A673 (cell line): ENCODE measurements at regions not wholly inside any gene's neighbourhood (a gene's known extent, or its start where the extent isn't known, plus 50 kb on each side); places are given as distances from the start of the nearest gene placed in this dataset.
"Not testable (repeated sequence)": the region's sequence is repeated elsewhere in the genome, so short reads cannot be mapped to it uniquely, and the experiment has no call there.

Source experiments
- BruUV-seq: library from RNA; stranded (reverse); fragments of 400-500 nt; replicated peaks from 2 replicates; lab custom pipeline; 2021; lab: Mats Ljungman, UMichigan
- CTCF ChIA-PET: fragments of 300-600 bp; sonication (Branson Sonifier 250); formaldehyde crosslinking; loops from one replicate; lab custom pipeline; 2022; ENCODE audit warnings: antibody characterized with exemption; lab: Charles Lee
- POLR2A ChIA-PET: fragments of 300-600 bp; sonication (Branson Sonifier 250); formaldehyde crosslinking; loops from one replicate; lab custom pipeline; 2022; ENCODE audit warnings: antibody characterized with exemption; ENCODE audit not compliant: low non-redundant PET; lab: Charles Lee
- DNase-seq: peaks from one replicate; pipeline ENCODE4 v3.0.0-alpha.2; 2015; ENCODE audit warnings: low spot score
- H3K27ac ChIP-seq: fragments of 200-600 bp; sonication (generic); 2 replicates; pipeline ENCODE4 v1.5.1; 2016; ENCODE audit warnings: mixed run types, low read depth, mild to moderate bottlenecking, mixed read lengths, antibody characterized with exemption, low read length; ENCODE audit not compliant: poor library complexity, severe bottlenecking
- H3K27me3 ChIP-seq: fragments of 200-600 bp; sonication (generic); replicated peaks from 2 replicates; pipeline ENCODE4 v1.6.1; 2017; ENCODE audit warnings: mixed run types, low read depth, mild to moderate bottlenecking, mixed read lengths, antibody characterized with exemption, low read length; ENCODE audit not compliant: insufficient read depth, poor library complexity
- H3K36me3 ChIP-seq: fragments of 200-600 bp; sonication (generic); 2 replicates; pipeline ENCODE4 v1.6.1; 2016; ENCODE audit warnings: mixed run types, mild to moderate bottlenecking, mixed read lengths, antibody characterized with exemption, low read length; ENCODE audit not compliant: insufficient read depth, poor library complexity, severe bottlenecking
- H3K4me1 ChIP-seq: fragments of 200-600 bp; sonication (generic); 2 replicates; pipeline ENCODE4 v1.6.1; 2017; ENCODE audit warnings: mixed run types, mild to moderate bottlenecking, mixed read lengths, antibody characterized with exemption, low read length; ENCODE audit not compliant: insufficient read depth, poor library complexity, severe bottlenecking
- H3K4me3 ChIP-seq: fragments of 200-600 bp; sonication (generic); 2 replicates; pipeline ENCODE4 v1.5.1; 2016; ENCODE audit warnings: low read depth, mixed run types, mild to moderate bottlenecking, mixed read lengths, low read length; ENCODE audit not compliant: poor library complexity, severe bottlenecking
- H3K9me3 ChIP-seq: fragments of 200-600 bp; sonication (generic); 2 replicates; pipeline ENCODE4 v1.6.1; 2016; ENCODE audit warnings: mixed run types, low read depth, mild to moderate bottlenecking, mixed read lengths, antibody characterized with exemption, low read length; ENCODE audit not compliant: poor library complexity, severe bottlenecking
- EZH2 ChIP-seq: fragments of 200-600 bp; sonication (generic); IDR thresholded peaks from 2 replicates; pipeline ENCODE4 v1.6.1; 2017; ENCODE audit warnings: borderline replicate concordance, low read depth, mild to moderate bottlenecking, mixed read lengths, antibody characterized with exemption, low read length; ENCODE audit not compliant: poor library complexity, severe bottlenecking
- intact Hi-C: fragments of 100-400 bp; cut with micrococcal nuclease; formaldehyde crosslinking; loops from one replicate; pipeline ENCODE4 v1.10.0; 2022; ENCODE audit not compliant: unreplicated experiment
- TF ChIP-seq, protein P1 (sequence below): fragments of 300-800, 200-600 bp; sonication (generic); conservative IDR thresholded peaks from 2 replicates; pipeline ENCODE4 v1.5.1; 2017; ENCODE audit warnings: low read depth, mild to moderate bottlenecking, antibody characterized with exemption, low read length, moderate library complexity, mixed read lengths

DNA sequence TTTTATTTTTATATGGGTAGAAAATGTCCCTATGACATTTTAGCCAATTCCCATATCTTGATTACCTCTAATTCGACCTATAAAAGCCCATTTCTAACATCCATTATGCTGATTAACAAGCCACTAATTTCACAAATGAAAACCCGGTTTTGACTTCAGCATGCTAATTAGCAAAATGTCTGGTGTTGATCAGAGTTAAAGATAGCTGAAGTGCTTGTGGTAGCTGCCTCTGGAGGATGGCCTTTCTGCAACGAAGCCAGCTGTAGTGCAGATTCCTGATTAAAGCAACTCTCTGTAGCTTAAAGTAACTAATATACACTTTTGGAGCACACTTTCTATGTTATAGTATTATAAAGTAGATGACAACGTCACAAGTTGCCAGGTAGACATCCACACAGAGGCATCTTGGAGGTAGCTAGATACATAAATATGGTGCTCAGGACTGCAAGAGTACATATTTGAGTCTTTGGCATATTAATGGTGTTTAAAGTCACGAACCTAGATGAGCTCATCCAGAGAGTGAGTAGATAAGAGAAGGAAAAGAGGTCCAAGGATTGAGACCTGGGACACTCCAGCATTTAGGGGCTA is 239.5 kb downstream of the BRINP2 start:
- intact Hi-C loops, result no loop called here

DNA sequence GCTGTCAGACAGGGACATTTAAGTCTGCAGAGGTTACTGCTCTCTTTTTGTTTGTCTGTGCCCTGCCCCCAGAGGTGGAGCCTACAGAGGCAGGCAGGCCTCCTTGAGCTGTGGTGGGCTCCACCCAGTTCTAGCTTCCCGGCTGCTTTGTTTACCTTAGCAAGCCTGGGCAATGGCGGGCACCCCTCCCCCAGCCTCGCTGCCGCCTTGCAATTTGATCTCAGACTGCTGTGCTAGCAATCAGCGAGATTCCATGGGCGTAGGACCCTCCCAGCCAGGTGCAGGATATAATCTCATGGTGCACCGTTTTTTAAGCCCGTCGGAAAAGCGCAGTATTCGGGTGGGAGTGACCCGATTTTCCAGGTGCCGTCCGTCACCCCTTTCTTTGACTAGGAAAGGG is 235.6 kb downstream of the BRINP2 start:
- BruUV-seq, CTCF ChIA-PET, POLR2A ChIA-PET, H3K4me3 ChIP-seq, H3K9me3 ChIP-seq, H3K27ac ChIP-seq, H3K27me3 ChIP-seq, intact Hi-C loops, H3K36me3 ChIP-seq, H3K4me1 ChIP-seq, DNase-seq: not testable (repeated sequence)

More for the DNA sequence above, 239.5 kb downstream of the BRINP2 start:
- Histone ChIP-seq H3K27ac (no peak overlapping the region), H3K9me3 (no peaks in the 10 kb centered on the region), H3K4me1 (no peaks in the 10 kb centered on the region), H3K36me3 (no peaks in the 10 kb centered on the region), H3K27me3 (no peaks in the 10 kb centered on the region), H3K4me3 (no peak overlapping the region)
- CTCF ChIA-PET, result no interaction called here
- DNase-seq, result no peak
- POLR2A ChIA-PET, result interaction anchor here (0.6 kb wide), 1 partner anchor 15 kb away, joined by 3 read pairs; no protein-coding TSS in a partner anchor
- no TSS peak for BruUV-seq
- no peak for TF ChIP-seq EZH2
- TF ChIP-seq, protein P1, sequence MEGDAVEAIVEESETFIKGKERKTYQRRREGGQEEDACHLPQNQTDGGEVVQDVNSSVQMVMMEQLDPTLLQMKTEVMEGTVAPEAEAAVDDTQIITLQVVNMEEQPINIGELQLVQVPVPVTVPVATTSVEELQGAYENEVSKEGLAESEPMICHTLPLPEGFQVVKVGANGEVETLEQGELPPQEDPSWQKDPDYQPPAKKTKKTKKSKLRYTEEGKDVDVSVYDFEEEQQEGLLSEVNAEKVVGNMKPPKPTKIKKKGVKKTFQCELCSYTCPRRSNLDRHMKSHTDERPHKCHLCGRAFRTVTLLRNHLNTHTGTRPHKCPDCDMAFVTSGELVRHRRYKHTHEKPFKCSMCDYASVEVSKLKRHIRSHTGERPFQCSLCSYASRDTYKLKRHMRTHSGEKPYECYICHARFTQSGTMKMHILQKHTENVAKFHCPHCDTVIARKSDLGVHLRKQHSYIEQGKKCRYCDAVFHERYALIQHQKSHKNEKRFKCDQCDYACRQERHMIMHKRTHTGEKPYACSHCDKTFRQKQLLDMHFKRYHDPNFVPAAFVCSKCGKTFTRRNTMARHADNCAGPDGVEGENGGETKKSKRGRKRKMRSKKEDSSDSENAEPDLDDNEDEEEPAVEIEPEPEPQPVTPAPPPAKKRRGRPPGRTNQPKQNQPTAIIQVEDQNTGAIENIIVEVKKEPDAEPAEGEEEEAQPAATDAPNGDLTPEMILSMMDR, result no peak

DNA sequence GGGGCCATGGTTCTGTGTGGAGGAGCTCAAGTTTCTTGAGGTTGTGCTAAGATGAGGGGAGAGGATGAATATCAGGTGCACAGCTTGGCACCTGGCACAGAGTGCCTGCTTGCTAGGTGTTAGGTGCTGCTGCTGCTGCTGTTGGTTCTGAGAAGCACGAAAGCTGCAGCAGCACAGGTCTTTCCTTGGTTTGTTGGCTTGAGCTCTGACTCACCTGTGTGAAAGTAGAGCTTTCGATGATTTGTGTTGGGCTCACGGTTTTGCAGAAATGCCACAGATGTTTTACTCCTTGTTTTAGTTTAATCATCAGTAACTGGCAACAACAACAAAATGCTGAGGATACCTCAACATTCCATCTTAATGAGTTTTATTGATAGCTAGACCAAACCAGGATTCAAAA is 221.6 kb downstream of the BRINP2 start:
- Histone ChIP-seq H3K27me3 (no peaks in the 10 kb centered on the region), H3K27ac (no peak overlapping the region), H3K4me3 (no peak overlapping the region), H3K36me3 (no peaks in the 10 kb centered on the region), H3K4me1 (no peaks in the 10 kb centered on the region), H3K9me3 (no peaks in the 10 kb centered on the region)
- CTCF ChIA-PET, result no interaction called here
- POLR2A ChIA-PET, result no interaction called here
- DNase-seq, result no peak
- TF ChIP-seq, protein P1, result no peak
- no TSS peak for BruUV-seq
- intact Hi-C loops, result no loop called here
